HG02798 (cell line): ENCODE measurements at regions not wholly inside any gene's neighbourhood (a gene's known extent, or its start where the extent isn't known, plus 50 kb on each side); places are given as distances from the start of the nearest gene placed in this dataset.
"Not testable (repeated sequence)": the region's sequence is repeated elsewhere in the genome, so short reads cannot be mapped to it uniquely, and the experiment has no call there.

Experiments
- ATAC-seq: cut with Tn5 transposase; IDR thresholded peaks from one replicate; pipeline ENCODE4 v1.9.1; 2021; ENCODE audit warnings: mild to moderate bottlenecking; ENCODE audit not compliant: unreplicated experiment, poor library complexity

- ATAC-seq, result peak; percentile 5
These were observed 101.0 kb upstream of the MTHFD1L start for GRCh38 chr6:150764334-150765066.

GRCh38 chr6:150765067-150765764, 100.3 kb upstream of the MTHFD1L start:
- peak; percentile 89 for ATAC-seq

GRCh38 chr6:150766201-150766997, 99.1 kb upstream of the MTHFD1L start:
- no peak for ATAC-seq

- ATAC-seq, result no peak
These were observed 98.3 kb upstream of the MTHFD1L start for GRCh38 chr6:150767161-150767560.

- no peak for ATAC-seq
These were observed 97.9 kb upstream of the MTHFD1L start for GRCh38 chr6:150767571-150768018.

GRCh38 chr6:150770637-150771036, 94.9 kb upstream of the MTHFD1L start:
- no peak for ATAC-seq

- ATAC-seq, result no peak
These were observed 91.5 kb upstream of the MTHFD1L start for GRCh38 chr6:150773969-150774368.

GRCh38 chr6:150775415-150776203, 89.9 kb upstream of the MTHFD1L start:
- no peak for ATAC-seq

GRCh38 chr6:150777736-150778135, 87.8 kb upstream of the MTHFD1L start:
- no peak for ATAC-seq

GRCh38 chr6:150783813-150784212, 81.7 kb upstream of the MTHFD1L start:
- ATAC-seq, result no peak

GRCh38 chr6:150787429-150787828, 78.1 kb upstream of the MTHFD1L start:
- no peak for ATAC-seq

- ATAC-seq, result no peak
These were observed 77.4 kb upstream of the MTHFD1L start for GRCh38 chr6:150788089-150788488.

GRCh38 chr6:150789906-150790305, 75.6 kb upstream of the MTHFD1L start:
- ATAC-seq, result not testable (repeated sequence)

- ATAC-seq, result no peak
These were observed 73.8 kb upstream of the MTHFD1L start for GRCh38 chr6:150791717-150792116.

GRCh38 chr6:150797949-150798348, 67.6 kb upstream of the MTHFD1L start:
- no peak for ATAC-seq

GRCh38 chr6:150799276-150799805, 66.2 kb upstream of the MTHFD1L start:
- no peak for ATAC-seq

- no peak for ATAC-seq
These were observed 64.7 kb upstream of the MTHFD1L start for GRCh38 chr6:150800674-150801314.

- no peak for ATAC-seq
These were observed 58.7 kb upstream of the MTHFD1L start for GRCh38 chr6:150806790-150807189.

GRCh38 chr6:150813319-150813992, 52.0 kb upstream of the MTHFD1L start:
- peak; percentile 74 for ATAC-seq
